ENCODE measurements at regions not wholly inside any gene's neighbourhood (a gene's known extent, or its start where the extent isn't known, plus 50 kb on each side); places are given as distances from the start of the nearest gene placed in this dataset.

GRCh38 chr4:128552586-128552907 lies 257.0 kb upstream of the JADE1 start:
- TF ChIP-seq EZH2 (IDR thresholded peaks at IDR 0.05; ENCODE audit: insufficient read depth, poor library complexity, severe bottlenecking) (no peak), EZH2phosphoT487 (IDR thresholded peaks at IDR 0.05; ENCODE audit: insufficient read depth, low read depth) (no peak)

All from GM23248 (cell line).